Stimulated activated CD4-positive, alpha-beta T cell treated with anti-CD3 and anti-CD28 coated beads, Interleukin-4, amount 100 ng/mL, for 1 hour (primary cell): ENCODE measurements at regions not wholly inside any gene's neighbourhood (a gene's known extent, or its start where the extent isn't known, plus 50 kb on each side); places are given as distances from the start of the nearest gene placed in this dataset.

Source experiments
- DNase-seq: peaks from one replicate; pipeline ENCODE4 v3.0.0-alpha.2; 2020

GRCh38 chr15:62726461-62726860 is 316.1 kb upstream of the TPM1 start:
- no peak for DNase-seq

DNA sequence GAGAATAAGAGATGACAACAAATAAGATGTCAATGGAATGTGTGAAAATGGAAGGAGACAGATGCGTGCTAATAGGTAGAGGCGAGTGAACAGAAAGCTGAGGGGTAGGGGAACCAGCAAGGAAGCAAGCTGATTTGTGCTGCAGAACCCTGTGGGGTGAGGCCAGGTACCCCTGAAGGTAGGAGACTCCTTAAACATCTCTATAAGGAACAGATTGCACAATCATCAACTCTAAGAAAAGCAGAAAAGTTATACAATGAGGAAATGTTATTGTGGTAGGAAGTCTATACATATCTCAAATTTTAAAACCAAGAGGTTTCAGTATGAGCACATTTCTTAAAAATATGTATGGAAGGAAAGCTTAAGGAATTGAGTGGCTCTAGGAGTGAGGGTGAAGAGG is 315.0 kb upstream of the TPM1 start:
- no peak for DNase-seq

DNA sequence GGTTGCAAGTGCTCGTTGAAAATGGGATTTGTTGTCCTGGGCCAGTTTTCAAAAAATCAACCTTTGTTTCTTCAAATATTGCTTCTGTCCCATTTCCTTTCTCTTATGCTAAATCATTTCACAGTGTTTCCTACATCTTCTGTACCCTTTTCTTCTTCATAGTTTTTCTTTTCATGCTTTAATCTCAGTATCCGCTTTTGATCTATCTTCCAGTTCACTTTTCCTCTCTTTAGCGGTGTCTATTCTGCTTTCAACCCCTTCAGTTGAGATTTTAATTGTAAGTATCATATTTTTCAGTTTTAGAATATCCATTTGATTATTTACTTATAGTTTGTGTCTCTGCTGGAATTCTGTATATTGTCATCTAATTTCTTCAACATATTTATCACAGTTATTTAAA is 311.7 kb upstream of the TPM1 start:
- no peak for DNase-seq

GRCh38 chr15:62732078-62732477 is 310.5 kb upstream of the TPM1 start:
- DNase-seq = no peak

DNA sequence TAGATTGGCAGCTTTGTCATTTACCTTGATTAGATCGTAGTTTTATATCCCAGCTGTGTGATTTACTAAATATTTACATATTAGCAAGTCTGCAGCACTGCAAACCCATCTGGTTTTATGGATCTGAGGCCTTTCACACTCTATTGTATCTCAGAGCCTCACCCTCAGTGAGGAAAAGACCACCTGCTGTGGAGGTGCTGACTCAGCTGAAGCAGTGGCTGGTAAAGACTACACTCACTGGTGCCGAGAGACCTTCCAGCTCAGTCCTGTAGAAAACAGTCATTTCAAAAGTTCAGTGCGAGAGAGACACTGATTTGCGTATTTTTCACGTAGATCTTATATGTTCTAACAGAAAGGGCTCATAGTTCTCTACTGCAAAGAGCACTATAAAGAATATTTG is 307.8 kb upstream of the TPM1 start:
- DNase-seq = no peak

DNA sequence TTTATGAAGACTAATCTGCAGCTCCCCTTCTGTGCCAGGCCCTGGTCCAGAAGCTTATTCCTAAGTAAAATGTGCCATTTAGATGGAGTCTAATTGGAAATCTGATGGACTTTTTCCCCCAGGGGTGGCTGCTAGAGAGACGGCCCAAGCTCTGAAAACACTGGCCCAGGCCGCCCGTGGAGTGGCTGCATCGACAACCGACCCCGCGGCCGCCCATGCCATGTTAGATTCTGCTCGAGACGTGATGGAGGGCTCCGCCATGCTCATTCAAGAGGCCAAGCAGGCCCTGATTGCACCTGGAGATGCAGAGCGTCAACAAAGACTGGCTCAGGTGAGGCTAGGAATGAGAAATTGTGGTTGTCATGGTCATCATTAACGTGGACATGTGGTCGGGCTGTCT is 305.8 kb upstream of the TPM1 start:
- DNase-seq = no peak

- DNase-seq = no peak
These were observed 305.0 kb upstream of the TPM1 start for GRCh38 chr15:62737551-62737950.

- DNase-seq = no peak
These were observed 303.5 kb upstream of the TPM1 start for GRCh38 chr15:62739082-62739481.

DNA sequence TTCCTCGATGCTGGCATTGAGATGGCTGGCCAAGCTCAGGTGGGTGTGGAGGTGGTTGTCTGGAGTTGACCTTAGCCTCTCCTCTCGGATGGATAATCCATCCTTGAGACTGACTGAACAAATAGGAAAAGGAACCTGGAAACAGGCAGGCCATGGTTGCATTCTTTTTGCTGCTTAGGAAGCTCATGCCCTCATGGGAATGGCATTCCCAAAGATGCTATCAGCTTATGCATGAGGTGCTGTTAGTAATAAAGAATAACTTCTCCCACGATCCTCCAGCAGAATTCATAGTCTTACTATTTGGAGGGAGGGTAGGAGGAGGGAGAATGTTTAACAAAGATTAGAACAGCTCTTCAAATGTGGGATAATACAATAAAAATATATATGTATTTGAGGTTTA is 303.0 kb upstream of the TPM1 start:
- DNase-seq = no peak

DNA sequence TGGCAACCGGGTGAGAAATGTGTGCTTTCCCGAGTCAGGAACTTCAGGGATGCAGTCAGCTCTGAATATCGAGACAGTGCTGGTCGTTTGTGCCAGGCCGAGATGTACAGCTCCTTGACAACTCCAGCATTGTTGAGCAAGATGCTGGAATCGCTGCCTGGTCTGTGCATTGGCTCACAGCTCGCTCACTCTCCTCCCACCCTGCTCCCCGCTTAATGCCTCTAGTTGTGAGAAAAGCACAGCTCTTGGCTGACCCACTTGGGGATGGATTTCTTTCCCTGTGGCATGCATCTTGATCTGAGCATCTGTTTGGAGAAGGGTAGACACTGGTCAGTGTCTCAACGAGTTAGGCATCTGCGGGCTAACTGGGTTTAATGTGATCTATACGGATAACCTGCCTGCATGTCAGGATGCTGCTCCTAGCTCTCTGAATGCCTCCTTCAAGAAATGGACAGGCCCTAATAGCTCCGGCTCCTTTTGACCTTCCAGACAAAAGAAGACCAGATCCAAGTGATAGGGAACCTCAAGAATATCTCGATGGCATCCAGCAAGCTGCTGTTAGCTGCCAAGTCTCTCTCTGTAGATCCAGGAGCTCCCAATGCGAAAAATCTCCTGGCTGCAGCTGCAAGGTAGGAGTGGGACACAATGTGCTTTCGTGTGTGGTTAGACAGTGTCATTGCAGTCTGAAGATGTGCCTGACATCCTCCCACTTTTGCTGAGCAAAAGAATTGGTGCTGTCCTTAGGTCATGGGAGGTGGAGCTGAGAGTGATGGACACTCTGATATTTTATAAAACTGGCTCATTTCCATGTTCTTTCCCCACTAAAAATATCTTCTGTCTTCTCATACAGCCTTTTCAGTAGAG is 302.2 kb upstream of the TPM1 start:
- DNase-seq = no peak

GRCh38 chr15:62741106-62741505 is 301.4 kb upstream of the TPM1 start:
- DNase-seq = no peak

DNA sequence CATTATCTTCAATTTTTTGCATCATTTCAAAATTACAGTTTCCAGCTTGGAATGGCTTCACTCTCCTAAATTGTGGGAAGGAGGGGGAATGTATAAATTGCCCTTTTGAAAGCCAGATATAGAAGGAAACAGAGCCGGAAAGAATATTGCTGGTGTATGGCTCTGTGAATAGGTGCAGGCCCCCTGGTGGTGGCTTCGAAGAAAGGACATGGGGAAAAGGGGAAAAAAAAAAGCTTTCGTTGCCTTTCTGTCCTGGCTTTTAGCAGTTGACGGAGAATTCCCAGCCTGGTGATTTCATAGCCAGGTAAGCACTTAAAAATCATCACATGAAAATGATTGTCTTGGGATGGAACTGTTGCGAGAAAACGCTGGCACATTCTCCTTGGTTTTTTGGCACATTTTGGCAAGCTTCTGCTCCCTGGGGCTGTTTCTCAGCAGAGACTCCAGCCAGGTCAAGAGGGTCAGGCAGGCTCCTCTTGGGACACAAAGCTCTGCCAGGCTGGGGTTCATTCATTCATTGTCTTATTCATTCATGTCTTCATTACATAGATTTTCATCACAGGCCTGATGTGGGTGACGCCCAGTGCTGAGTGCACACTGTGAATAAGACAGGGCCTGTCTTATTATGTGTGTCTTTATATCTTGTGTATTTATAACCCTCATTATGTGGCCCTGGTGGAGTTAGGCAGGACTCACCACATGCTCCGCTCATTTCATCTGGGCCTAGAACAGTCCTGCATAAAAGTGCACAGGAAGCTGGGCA is 300.0 kb upstream of the TPM1 start:
- DNase-seq = peak; percentile 36

DNA sequence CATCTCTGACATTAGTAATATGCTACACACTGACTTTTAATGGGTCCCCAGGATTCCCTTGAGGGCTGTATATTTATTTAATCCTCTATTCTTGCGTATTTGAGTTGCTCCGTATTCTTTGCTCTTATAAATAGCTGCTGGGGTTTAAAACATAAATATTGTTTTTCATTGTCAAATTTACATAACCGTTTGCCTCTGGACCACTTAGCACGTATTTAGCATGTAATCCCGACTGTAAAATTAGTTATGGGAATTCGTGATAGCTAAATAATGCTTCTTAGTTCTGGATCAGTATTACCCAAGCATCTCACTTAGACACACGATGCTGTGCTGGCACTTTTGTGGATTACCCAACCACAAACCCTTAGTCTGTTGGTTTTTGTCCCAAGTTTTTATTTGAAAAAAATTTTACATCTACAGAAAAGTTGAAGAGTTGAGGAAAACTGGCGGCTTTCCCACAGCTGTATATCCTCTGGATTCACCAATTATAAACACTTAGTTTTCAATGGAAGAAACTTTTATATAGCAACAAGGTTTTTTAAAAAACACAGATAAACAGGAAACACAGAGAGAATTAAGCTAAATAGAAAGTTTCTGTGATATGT is 296.8 kb upstream of the TPM1 start:
- no peak for DNase-seq

GRCh38 chr15:62748196-62748595 is 294.4 kb upstream of the TPM1 start:
- no peak for DNase-seq

DNA sequence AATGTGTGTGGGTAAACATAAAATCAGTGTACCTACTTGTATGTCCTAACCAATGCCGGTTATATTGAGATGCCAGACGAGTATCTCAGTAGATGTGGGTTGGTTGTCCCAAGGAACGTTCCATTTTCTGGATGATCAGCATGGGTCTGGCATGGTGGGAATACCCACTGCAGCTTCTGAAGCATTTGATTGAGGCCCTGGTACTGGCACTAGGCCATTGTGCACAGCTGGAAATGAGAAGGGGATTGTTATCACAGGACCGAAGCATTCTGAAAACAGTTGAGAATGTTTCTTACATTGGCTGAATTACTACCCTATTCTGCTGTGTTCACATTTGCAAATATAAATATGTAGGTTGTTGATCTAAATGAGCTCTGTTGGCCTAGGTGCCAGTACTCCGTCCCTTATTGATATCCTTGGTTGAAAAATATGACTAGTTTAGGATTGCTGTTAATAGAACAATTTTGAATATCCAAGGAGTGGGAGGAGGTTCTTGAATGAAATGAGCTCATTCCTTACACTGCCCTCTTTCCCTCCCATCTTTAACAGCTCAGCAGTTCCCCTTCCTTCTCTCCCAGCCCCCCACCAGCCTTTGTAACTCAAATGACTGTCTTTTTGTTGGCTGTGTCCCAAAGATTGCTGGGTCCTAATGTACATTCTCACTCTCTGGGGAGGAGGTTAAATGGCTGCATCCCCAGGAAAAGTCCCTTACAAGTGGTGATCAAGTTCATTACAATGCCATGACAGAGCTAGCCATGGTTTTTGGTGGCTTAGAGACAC is 293.3 kb upstream of the TPM1 start:
- no peak for DNase-seq

- DNase-seq = no peak
These were observed 292.1 kb upstream of the TPM1 start for GRCh38 chr15:62750471-62750870.

- no peak for DNase-seq
These were observed 289.7 kb upstream of the TPM1 start for GRCh38 chr15:62752657-62753517.

DNA sequence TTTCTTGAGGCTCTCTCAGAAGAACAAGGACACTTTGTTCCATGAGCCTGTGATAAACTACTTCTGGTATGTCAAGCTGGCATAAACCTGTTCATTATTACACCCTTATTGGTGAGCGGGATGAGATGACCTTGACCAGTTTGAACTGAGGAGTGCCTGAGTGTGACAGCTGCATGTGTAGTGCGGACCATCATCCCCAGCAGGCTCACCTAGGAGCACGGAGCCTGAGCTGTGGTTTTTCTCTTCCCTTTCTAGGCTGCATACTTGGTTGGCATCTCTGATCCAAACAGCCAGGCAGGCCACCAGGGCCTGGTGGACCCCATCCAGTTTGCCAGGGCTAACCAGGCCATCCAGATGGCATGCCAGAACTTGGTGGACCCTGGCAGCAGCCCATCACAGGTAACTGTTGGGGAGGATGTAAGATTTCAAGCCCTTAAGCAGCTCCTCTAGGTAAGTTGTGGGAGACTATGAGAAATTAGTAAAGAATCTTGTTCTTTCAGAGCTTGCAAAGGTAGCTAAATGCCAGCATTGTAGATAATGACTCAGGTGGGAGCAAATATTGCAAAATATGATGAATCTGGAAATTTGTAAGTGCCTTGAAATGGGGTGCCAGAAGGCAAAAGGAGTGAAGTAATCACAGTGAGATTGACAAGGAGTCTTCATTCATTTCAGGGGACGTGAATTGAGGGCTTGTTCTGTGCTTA is 288.9 kb upstream of the TPM1 start:
- DNase-seq = no peak

DNA sequence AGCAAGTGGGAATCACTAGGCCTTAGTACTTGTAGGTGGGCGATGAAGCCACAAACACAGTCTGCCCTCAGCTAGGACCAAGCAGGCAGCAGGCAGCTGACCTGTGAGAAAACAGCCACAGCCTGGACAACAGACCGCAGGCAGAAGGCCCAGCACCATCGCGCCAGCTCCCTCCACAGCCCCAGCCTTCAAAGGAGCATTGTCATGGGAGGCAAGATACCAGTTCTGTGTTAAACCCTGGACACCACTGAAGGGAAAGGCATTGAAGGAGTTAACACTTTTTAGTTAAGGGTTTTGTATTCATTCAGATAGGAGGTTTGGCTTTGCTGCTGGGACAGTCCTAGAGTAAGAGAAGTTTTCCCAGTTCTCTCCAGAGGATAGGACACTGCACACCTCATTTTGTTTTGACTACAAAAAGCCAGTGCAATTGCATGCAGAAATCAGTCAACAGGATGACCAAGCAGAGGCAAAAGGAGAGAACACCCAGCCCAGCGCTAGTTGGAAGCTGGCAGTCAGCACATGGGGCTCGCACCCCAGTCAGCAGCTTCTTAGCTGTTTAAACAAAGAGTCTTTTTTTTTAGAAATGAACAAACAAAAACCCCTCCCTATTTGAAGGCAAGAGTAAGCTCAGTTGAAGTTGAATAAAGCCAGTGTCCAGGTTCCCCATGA is 286.1 kb upstream of the TPM1 start:
- DNase-seq = no peak

DNA sequence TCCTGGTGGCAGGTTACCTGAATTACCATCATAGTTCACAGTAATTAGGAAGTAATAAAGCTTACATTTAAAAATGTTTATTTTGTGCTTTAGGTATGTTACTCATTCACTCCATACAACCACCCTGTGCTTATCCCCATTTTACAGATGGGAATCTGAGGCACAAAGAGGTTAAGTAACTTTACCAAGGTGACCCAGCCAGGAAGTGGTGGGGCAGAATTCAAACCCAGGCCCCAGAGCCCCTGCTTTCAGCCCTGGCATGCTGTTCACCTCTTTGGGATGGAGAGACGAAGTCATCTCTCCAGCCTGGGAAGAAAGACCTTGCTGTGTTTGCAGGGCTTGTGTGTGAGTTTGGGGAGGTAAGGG is 285.6 kb upstream of the TPM1 start:
- no peak for DNase-seq

DNA sequence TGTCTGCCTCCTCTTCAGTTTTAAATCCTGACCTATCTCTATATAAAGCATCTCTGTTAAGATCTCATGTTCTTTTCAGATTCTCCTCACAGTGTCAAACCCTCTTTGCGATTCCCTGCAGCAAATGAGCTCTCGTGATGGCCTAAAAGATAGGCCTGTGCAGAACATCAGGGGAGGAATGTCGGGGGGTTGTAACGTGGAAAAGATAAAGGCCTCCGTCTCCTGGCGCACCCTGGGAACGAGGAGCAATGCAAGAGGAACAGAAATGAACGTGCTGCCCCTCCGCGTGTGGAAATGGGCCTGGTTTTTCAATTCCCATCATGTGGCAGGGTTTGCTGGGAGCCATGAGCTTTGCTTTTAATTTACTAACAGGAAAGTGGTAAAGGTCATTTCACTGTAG is 285.0 kb upstream of the TPM1 start:
- no peak for DNase-seq
